GM19455 (cell line): ENCODE measurements at regions not wholly inside any gene's neighbourhood (a gene's known extent, or its start where the extent isn't known, plus 50 kb on each side); places are given as distances from the start of the nearest gene placed in this dataset.

Experiments
- ATAC-seq: cut with Tn5 transposase; IDR thresholded peaks from one replicate; pipeline ENCODE4 v1.9.1; 2021; ENCODE audit not compliant: unreplicated experiment

- no peak for ATAC-seq
Observed at GRCh38 chr1:38347446-38348175, 301.0 kb upstream of the POU3F1 start.

GRCh38 chr1:38344716-38345115, 298.1 kb upstream of the POU3F1 start:
- no peak for ATAC-seq

GRCh38 chr1:38341694-38342093, 295.1 kb upstream of the POU3F1 start:
- ATAC-seq = no peak

- ATAC-seq = no peak
Observed at GRCh38 chr1:38340409-38340808, 293.8 kb upstream of the POU3F1 start.

- ATAC-seq = no peak
Observed at GRCh38 chr1:38337711-38338110, 291.1 kb upstream of the POU3F1 start.

GRCh38 chr1:38336961-38337360, 290.4 kb upstream of the POU3F1 start:
- no peak for ATAC-seq

GRCh38 chr1:38336301-38336923, 289.8 kb upstream of the POU3F1 start:
- ATAC-seq = no peak

- no peak for ATAC-seq
Observed at GRCh38 chr1:38334930-38335592, 288.5 kb upstream of the POU3F1 start.

GRCh38 chr1:38332649-38333310, 286.2 kb upstream of the POU3F1 start:
- ATAC-seq = no peak

- no peak for ATAC-seq
Observed at GRCh38 chr1:38331496-38332210, 285.1 kb upstream of the POU3F1 start.

- no peak for ATAC-seq
Observed at GRCh38 chr1:38330799-38331198, 284.2 kb upstream of the POU3F1 start.

GRCh38 chr1:38329644-38330043, 283.1 kb upstream of the POU3F1 start:
- ATAC-seq = no peak

GRCh38 chr1:38328278-38329035, 281.9 kb upstream of the POU3F1 start:
- no peak for ATAC-seq

GRCh38 chr1:38327559-38327973, 281.0 kb upstream of the POU3F1 start:
- no peak for ATAC-seq

- no peak for ATAC-seq
Observed at GRCh38 chr1:38326856-38327255, 280.3 kb upstream of the POU3F1 start.

GRCh38 chr1:38326135-38326534, 279.5 kb upstream of the POU3F1 start:
- ATAC-seq = no peak

GRCh38 chr1:38312753-38313152, 266.2 kb upstream of the POU3F1 start:
- ATAC-seq = no peak

- no peak for ATAC-seq
Observed at GRCh38 chr1:38310079-38310478, 263.5 kb upstream of the POU3F1 start.

- ATAC-seq = no peak
Observed at GRCh38 chr1:38308780-38309179, 262.2 kb upstream of the POU3F1 start.

- ATAC-seq = no peak
Observed at GRCh38 chr1:38305666-38306065, 259.1 kb upstream of the POU3F1 start.
